ENCODE measurements at regions not wholly inside any gene's neighbourhood (a gene's known extent, or its start where the extent isn't known, plus 50 kb on each side); places are given as distances from the start of the nearest gene placed in this dataset.

DNA sequence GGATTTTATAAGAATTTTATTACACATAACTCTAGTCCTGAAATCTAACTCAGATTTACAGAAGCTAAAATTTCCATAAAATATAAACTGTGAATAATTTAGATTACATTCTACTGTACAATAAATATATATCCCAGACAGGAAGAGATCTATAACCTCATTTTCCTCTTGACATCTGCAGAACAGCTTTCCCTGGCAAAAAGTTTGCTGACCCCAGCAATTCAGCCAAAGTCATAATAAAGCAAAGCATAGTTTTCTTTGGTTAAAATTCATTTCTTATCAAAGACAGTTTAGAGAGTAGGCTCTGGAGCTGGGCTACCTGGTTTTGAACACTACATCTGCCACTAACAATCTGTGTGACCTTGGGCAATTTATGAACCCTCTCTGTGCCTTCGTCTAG is 372.5 kb downstream of the CAAP1 start:
- H4K20me1 ChIP-seq (ENCODE audit: insufficient read depth), result no peaks in the 10 kb centered on the region
- no peak for TF ChIP-seq RAD21 (IDR thresholded peaks at IDR 0.05; ENCODE audit: low read length)
- no peak for TF ChIP-seq EP300 (IDR thresholded peaks at IDR 0.05; ENCODE audit: borderline replicate concordance in 1 of 2, low read depth in 1 of 2, low read length in 1 of 2)
- TF ChIP-seq GABPA (IDR thresholded peaks at IDR 0.05; ENCODE audit: low read depth), result no peak
- no peak for TF ChIP-seq ELF1 (IDR thresholded peaks at IDR 0.05)
- H3K79me2 ChIP-seq (ENCODE audit: insufficient read depth), result no peaks in the 10 kb centered on the region
- peaks cover 0 to 5% of the 10 kb centered on the region in 2 experiments; a peak in 1 of 4 replicates for H3K4me1 ChIP-seq (ENCODE audit: control insufficient read depth in 1 of 2, insufficient read depth in 2 of 2, low read depth in 1 of 2, low read length in 1 of 2)
- no peaks in the 10 kb centered on the region for H3F3A ChIP-seq (replicated peaks; ENCODE audit: insufficient read depth)
- POLR2A ChIA-PET, result no interaction called here
- no peaks in the 10 kb centered on the region for H3K36me3 ChIP-seq (replicated peaks in 1 of 2; ENCODE audit: control insufficient read depth in 1 of 2, insufficient read depth in 2 of 2, low read length in 1 of 2)
- H3K9ac ChIP-seq, result no peak overlapping the region
- H2AFZ ChIP-seq (ENCODE audit: low read depth), result no peak overlapping the region
- H3K4me3 ChIP-seq (ENCODE audit: low read depth in 2 of 2, low read length in 1 of 2), result no peak overlapping the region
- H3K9me3 ChIP-seq, result no peaks in the 10 kb centered on the region
- 35% methylated on average over 1 of the region's 1 CpG for WGBS (ENCODE audit: low lambda C conversion rate)
- no peaks in the 10 kb centered on the region for H3K27me3 ChIP-seq (ENCODE audit: insufficient read depth)
- DNase-seq, result no peak
- no peak overlapping the region for H3K27ac ChIP-seq (ENCODE audit: low read depth in 2 of 2, low read length in 1 of 2)
- CTCF ChIA-PET, result interaction anchor here (1.0 to 2.2 kb wide), 3 partner anchors 13 to 136 kb away, joined by 3 to 4 read pairs (median 3); no protein-coding TSS in a partner anchor
- H3K4me2 ChIP-seq, result no peak overlapping the region
- no peaks in the 10 kb centered on the region for H3K9me2 ChIP-seq

DNA sequence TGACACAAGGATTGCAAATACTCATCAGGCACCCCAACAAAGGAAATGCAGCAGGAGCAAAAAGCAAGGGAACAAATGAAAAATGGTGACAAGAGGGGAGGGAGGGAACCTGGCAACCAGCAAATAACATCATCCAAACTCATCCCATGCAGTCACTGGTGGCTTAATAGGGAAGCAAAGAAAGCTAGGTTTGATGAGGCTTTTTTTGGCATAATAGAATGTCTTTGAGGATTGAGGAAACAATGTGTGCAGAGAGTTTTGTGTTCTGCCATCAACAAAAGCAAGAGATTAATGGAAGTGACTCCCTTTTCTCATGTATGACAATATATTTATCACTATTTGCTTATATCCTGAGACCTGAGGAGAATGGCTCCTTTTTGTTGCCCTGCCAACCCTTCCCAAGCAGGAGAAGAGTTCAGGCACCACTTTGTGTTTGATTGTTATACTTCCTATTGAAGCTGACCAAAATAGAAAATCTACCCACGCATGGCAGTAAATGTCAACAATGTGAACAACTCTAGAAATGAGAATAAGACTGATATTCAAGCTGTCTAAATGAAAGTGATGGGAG is 375.7 kb downstream of the CAAP1 start:
- H3K36me3 ChIP-seq (replicated peaks in 1 of 2; ENCODE audit: control insufficient read depth in 1 of 2, insufficient read depth in 2 of 2, low read length in 1 of 2), result no peaks in the 10 kb centered on the region
- H3K9me3 ChIP-seq, result no peaks in the 10 kb centered on the region

DNA sequence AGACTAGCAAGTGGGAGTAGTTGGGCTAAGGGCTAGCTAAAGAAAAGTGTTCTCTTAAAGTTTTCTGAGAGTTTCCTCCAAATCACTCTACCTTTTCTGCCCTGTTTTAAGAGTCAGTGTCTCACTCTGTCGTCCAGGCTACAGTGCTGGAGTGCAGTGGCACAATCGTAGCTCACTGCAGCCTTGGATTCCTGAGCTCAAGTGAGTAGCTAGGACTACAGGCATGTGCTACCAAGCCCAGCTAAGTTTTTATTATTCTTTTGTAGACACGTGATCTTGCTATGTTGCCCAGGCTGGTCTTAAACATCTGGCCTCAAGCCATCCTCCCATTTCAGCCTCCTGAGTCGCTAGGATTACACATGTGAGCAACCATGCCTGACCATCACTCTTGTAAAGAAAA is 378.9 kb downstream of the CAAP1 start:
- H3K4me2 ChIP-seq, result no peak overlapping the region
- no peaks in the 10 kb centered on the region for H3K9me3 ChIP-seq
- H3K36me3 ChIP-seq (replicated peaks in 1 of 2; ENCODE audit: control insufficient read depth in 1 of 2, insufficient read depth in 2 of 2, low read length in 1 of 2), result no peaks in the 10 kb centered on the region
- H3K4me3 ChIP-seq (ENCODE audit: low read depth in 2 of 2, low read length in 1 of 2), result no peak overlapping the region
- no peak for DNase-seq
- no peaks in the 10 kb centered on the region for H3K27me3 ChIP-seq (ENCODE audit: insufficient read depth)
- H3K27ac ChIP-seq (ENCODE audit: low read depth in 2 of 2, low read length in 1 of 2), result no peak overlapping the region
- no peaks in the 10 kb centered on the region for H3K9me2 ChIP-seq
- CTCF ChIA-PET, result no interaction called here
- no peaks in the 10 kb centered on the region for H3F3A ChIP-seq (replicated peaks; ENCODE audit: insufficient read depth)
- H2AFZ ChIP-seq (ENCODE audit: low read depth), result no peak overlapping the region
- no peaks in the 10 kb centered on the region for H3K4me1 ChIP-seq (ENCODE audit: control insufficient read depth in 1 of 2, insufficient read depth in 2 of 2, low read depth in 1 of 2, low read length in 1 of 2)
- WGBS (ENCODE audit: low lambda C conversion rate), result 20% methylated on average over 4 of the region's 4 CpGs
- H3K9ac ChIP-seq, result no peak overlapping the region
- POLR2A ChIA-PET, result no interaction called here
- no peaks in the 10 kb centered on the region for H3K79me2 ChIP-seq (ENCODE audit: insufficient read depth)
- no peaks in the 10 kb centered on the region for H4K20me1 ChIP-seq (ENCODE audit: insufficient read depth)
- no peak for TF ChIP-seq FOXM1 (IDR thresholded peaks at IDR 0.05; ENCODE audit: low read depth)
- TF ChIP-seq, protein P1, sequence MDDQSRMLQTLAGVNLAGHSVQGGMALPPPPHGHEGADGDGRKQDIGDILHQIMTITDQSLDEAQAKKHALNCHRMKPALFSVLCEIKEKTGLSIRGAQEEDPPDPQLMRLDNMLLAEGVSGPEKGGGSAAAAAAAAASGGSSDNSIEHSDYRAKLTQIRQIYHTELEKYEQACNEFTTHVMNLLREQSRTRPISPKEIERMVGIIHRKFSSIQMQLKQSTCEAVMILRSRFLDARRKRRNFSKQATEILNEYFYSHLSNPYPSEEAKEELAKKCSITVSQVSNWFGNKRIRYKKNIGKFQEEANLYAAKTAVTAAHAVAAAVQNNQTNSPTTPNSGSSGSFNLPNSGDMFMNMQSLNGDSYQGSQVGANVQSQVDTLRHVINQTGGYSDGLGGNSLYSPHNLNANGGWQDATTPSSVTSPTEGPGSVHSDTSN (IDR thresholded peaks at IDR 0.05), result no peak
- TF ChIP-seq, protein P2, sequence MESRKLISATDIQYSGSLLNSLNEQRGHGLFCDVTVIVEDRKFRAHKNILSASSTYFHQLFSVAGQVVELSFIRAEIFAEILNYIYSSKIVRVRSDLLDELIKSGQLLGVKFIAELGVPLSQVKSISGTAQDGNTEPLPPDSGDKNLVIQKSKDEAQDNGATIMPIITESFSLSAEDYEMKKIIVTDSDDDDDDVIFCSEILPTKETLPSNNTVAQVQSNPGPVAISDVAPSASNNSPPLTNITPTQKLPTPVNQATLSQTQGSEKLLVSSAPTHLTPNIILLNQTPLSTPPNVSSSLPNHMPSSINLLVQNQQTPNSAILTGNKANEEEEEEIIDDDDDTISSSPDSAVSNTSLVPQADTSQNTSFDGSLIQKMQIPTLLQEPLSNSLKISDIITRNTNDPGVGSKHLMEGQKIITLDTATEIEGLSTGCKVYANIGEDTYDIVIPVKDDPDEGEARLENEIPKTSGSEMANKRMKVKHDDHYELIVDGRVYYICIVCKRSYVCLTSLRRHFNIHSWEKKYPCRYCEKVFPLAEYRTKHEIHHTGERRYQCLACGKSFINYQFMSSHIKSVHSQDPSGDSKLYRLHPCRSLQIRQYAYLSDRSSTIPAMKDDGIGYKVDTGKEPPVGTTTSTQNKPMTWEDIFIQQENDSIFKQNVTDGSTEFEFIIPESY (IDR thresholded peaks at IDR 0.05; ENCODE audit: borderline replicate concordance, low read depth), result no peak
- no peak for TF ChIP-seq MXI1 (IDR thresholded peaks at IDR 0.05; ENCODE audit: low read depth, low read length)
- no peak for TF ChIP-seq JUND (IDR thresholded peaks at IDR 0.05)
- TF ChIP-seq RFX5 (IDR thresholded peaks at IDR 0.05; ENCODE audit: low read length), result no peak
- no peak for TF ChIP-seq TAF1 (IDR thresholded peaks at IDR 0.05; ENCODE audit: borderline replicate concordance, low read depth, low read length)
- TF ChIP-seq, protein P3, sequence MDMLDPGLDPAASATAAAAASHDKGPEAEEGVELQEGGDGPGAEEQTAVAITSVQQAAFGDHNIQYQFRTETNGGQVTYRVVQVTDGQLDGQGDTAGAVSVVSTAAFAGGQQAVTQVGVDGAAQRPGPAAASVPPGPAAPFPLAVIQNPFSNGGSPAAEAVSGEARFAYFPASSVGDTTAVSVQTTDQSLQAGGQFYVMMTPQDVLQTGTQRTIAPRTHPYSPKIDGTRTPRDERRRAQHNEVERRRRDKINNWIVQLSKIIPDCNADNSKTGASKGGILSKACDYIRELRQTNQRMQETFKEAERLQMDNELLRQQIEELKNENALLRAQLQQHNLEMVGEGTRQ (IDR thresholded peaks at IDR 0.05; ENCODE audit: borderline replicate concordance, low read depth, low read length), result no peak
- no peak for TF ChIP-seq EP300 (IDR thresholded peaks at IDR 0.05; ENCODE audit: borderline replicate concordance in 1 of 2, low read depth in 1 of 2, low read length in 1 of 2)
- TF ChIP-seq FOXJ3 (CRISPR knock-in tag; IDR thresholded peaks at IDR 0.05), result no peak
- no peak for TF ChIP-seq YY1 (IDR thresholded peaks at IDR 0.05; ENCODE audit: low read depth)
- no peak for TF ChIP-seq GABPA (IDR thresholded peaks at IDR 0.05; ENCODE audit: low read depth)

More for the DNA sequence above, 375.7 kb downstream of the CAAP1 start:
- no peaks in the 10 kb centered on the region for H3K9me2 ChIP-seq
- H3F3A ChIP-seq (replicated peaks; ENCODE audit: insufficient read depth), result no peaks in the 10 kb centered on the region
- no peaks in the 10 kb centered on the region; a peak in 1 of 4 replicates for H3K4me1 ChIP-seq (ENCODE audit: control insufficient read depth in 1 of 2, insufficient read depth in 2 of 2, low read depth in 1 of 2, low read length in 1 of 2)
- H2AFZ ChIP-seq (ENCODE audit: low read depth), result no peak overlapping the region
- no peaks in the 10 kb centered on the region for H3K79me2 ChIP-seq (ENCODE audit: insufficient read depth)
- WGBS (ENCODE audit: low lambda C conversion rate), result 55% methylated on average over 1 of the region's 1 CpG
- H3K27ac ChIP-seq (ENCODE audit: low read depth in 2 of 2, low read length in 1 of 2), result no peak overlapping the region
- no peak overlapping the region for H3K4me2 ChIP-seq
- H4K20me1 ChIP-seq (ENCODE audit: insufficient read depth), result no peaks in the 10 kb centered on the region
- H3K9ac ChIP-seq, result no peak overlapping the region
- H3K27me3 ChIP-seq (ENCODE audit: insufficient read depth), result no peaks in the 10 kb centered on the region
- TF ChIP-seq, protein P2 (IDR thresholded peaks at IDR 0.05; ENCODE audit: borderline replicate concordance, low read depth), result no peak
- no peak overlapping the region for H3K4me3 ChIP-seq (ENCODE audit: low read depth in 2 of 2, low read length in 1 of 2)
- ChIA-PET CTCF (interaction anchor here (0.6 kb wide), 1 partner anchor 14 kb away, joined by 3 read pairs; no protein-coding TSS in a partner anchor), POLR2A (no interaction called here)
- no peak for DNase-seq

All from SK-N-SH (cell line).